ENCODE measurements at regions not wholly inside any gene's neighbourhood (a gene's known extent, or its start where the extent isn't known, plus 50 kb on each side); places are given as distances from the start of the nearest gene placed in this dataset.

- no peak for DNase-seq
Measured at GRCh38 chr22:44386386-44387035, 73.8 kb upstream of the SHISAL1 start.

GRCh38 chr22:44385781-44386180, 73.0 kb upstream of the SHISAL1 start:
- DNase-seq: no peak

GRCh38 chr22:44385296-44385610, 72.5 kb upstream of the SHISAL1 start:
- DNase-seq: no peak

- no peak for DNase-seq
Measured at GRCh38 chr22:44384563-44385295, 72.0 kb upstream of the SHISAL1 start.

- no peak for DNase-seq
Measured at GRCh38 chr22:44383652-44384562, 71.2 kb upstream of the SHISAL1 start.

- no peak for DNase-seq
Measured at GRCh38 chr22:44383064-44383575, 70.4 kb upstream of the SHISAL1 start.

GRCh38 chr22:44382116-44383038, 69.6 kb upstream of the SHISAL1 start:
- DNase-seq: no peak

- DNase-seq: no peak
Measured at GRCh38 chr22:44381761-44382115, 69.0 kb upstream of the SHISAL1 start.

GRCh38 chr22:44380756-44381486, 68.2 kb upstream of the SHISAL1 start:
- DNase-seq: no peak

GRCh38 chr22:44379817-44380755, 67.3 kb upstream of the SHISAL1 start:
- DNase-seq: no peak

- DNase-seq: no peak
Measured at GRCh38 chr22:44378380-44378779, 65.6 kb upstream of the SHISAL1 start.

- no peak for DNase-seq
Measured at GRCh38 chr22:44375451-44375850, 62.7 kb upstream of the SHISAL1 start.

GRCh38 chr22:44373234-44373633, 60.5 kb upstream of the SHISAL1 start:
- DNase-seq: no peak

- DNase-seq: no peak
Measured at GRCh38 chr22:44372611-44373010, 59.9 kb upstream of the SHISAL1 start.

- DNase-seq: no peak
Measured at GRCh38 chr22:44371741-44372525, 59.2 kb upstream of the SHISAL1 start.

- no peak for DNase-seq
Measured at GRCh38 chr22:44369916-44370801, 57.4 kb upstream of the SHISAL1 start.

GRCh38 chr22:44369293-44369661, 56.5 kb upstream of the SHISAL1 start:
- no peak for DNase-seq

- no peak for DNase-seq
Measured at GRCh38 chr22:44368611-44369292, 56.0 kb upstream of the SHISAL1 start.
